ENCODE measurements at regions not wholly inside any gene's neighbourhood (a gene's known extent, or its start where the extent isn't known, plus 50 kb on each side); places are given as distances from the start of the nearest gene placed in this dataset.

DNA sequence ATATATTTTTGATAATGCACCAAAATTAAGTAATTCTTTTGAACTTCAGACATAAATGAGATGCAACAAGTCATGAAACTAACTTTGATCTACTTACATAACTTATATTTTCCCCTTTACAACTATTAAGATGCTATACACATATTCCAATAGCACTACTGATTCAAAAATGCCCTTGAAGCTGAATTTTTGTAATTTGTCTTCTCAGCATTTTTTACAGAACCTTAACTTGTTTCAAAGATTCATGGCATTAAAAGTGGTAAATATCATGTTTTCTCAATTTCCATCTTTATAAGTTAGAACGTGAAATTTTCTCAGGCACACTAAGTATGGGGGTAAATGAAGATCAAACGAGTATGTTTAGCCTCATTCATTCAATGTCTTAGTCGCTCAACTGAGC, 460.0 kb upstream of the FAM241A start:
- Histone ChIP-seq H3K36me3 (ENCODE audit: insufficient read depth, low read length) (no peaks in the 10 kb centered on the region), H3K27ac (ENCODE audit: low read depth, low read length, poor library complexity, severe bottlenecking) (no peak overlapping the region), H3K4me1 (ENCODE audit: insufficient read depth, low read length, poor library complexity, severe bottlenecking) (no peaks in the 10 kb centered on the region), H3K4me2 (ENCODE audit: low read length) (no peak overlapping the region), H3K4me3 (ENCODE audit: low read depth, low read length, poor library complexity, severe bottlenecking) (no peak overlapping the region), H3K9me2 (ENCODE audit: insufficient read depth, low read length) (no peaks in the 10 kb centered on the region), H3K79me2 (ENCODE audit: insufficient read depth, low read depth, low read length) (no peaks in the 10 kb centered on the region), H4K20me1 (ENCODE audit: insufficient read depth, low read length) (no peaks in the 10 kb centered on the region), H3K9me3 (ENCODE audit: low read length) (no peaks in the 10 kb centered on the region), H2AFZ (ENCODE audit: low read length) (no peak overlapping the region)
- intact Hi-C loops (cut with micrococcal nuclease; ENCODE audit: unreplicated experiment): no loop called here
- no peak for DNase-seq (ENCODE audit: low spot score)
- TF ChIP-seq EZH2phosphoT487 (IDR thresholded peaks at IDR 0.05; ENCODE audit: borderline replicate concordance, low read depth, low read length): no peak
- TF ChIP-seq, protein P1, sequence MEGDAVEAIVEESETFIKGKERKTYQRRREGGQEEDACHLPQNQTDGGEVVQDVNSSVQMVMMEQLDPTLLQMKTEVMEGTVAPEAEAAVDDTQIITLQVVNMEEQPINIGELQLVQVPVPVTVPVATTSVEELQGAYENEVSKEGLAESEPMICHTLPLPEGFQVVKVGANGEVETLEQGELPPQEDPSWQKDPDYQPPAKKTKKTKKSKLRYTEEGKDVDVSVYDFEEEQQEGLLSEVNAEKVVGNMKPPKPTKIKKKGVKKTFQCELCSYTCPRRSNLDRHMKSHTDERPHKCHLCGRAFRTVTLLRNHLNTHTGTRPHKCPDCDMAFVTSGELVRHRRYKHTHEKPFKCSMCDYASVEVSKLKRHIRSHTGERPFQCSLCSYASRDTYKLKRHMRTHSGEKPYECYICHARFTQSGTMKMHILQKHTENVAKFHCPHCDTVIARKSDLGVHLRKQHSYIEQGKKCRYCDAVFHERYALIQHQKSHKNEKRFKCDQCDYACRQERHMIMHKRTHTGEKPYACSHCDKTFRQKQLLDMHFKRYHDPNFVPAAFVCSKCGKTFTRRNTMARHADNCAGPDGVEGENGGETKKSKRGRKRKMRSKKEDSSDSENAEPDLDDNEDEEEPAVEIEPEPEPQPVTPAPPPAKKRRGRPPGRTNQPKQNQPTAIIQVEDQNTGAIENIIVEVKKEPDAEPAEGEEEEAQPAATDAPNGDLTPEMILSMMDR (conservative IDR thresholded peaks at IDR 0.05; ENCODE audit: low read length): no peak
- CTCF ChIA-PET (ENCODE audit: unreplicated experiment): no interaction called here
- POLR2A ChIA-PET: interaction anchor here (1.4 kb wide), 1 partner anchor 9 kb away, joined by 4 read pairs; no protein-coding TSS in a partner anchor
- BruUV-seq (replicated peaks): no TSS peak

DNA sequence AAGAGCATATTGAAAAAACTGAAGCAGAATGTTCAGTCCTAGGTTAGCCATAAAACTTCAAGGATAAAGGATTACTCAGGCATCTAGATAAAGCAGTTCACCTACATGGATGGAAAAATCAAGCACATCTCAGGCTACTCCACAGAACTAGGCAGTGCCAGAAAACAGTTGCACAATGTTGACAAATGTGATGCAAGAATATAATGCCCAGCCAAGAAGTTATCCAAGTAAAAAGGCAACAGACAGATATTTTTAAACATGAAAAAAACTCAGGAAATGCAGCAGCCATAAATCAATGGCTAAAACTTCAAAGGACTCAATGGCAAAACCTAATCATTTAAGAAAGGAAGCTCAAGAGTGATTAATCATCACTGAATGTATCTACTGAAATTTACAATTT, 456.0 kb upstream of the FAM241A start:
- no peak overlapping the region for H3K27ac ChIP-seq (ENCODE audit: low read depth, low read length, poor library complexity, severe bottlenecking)
- no peaks in the 10 kb centered on the region for H3K4me1 ChIP-seq (ENCODE audit: insufficient read depth, low read length, poor library complexity, severe bottlenecking)
- H3K4me2 ChIP-seq (ENCODE audit: low read length): no peak overlapping the region
- no peaks in the 10 kb centered on the region for H3K79me2 ChIP-seq (ENCODE audit: insufficient read depth, low read depth, low read length)
- H3K4me3 ChIP-seq (ENCODE audit: low read depth, low read length, poor library complexity, severe bottlenecking): no peak overlapping the region
- no peak for TF ChIP-seq EZH2phosphoT487 (IDR thresholded peaks at IDR 0.05; ENCODE audit: borderline replicate concordance, low read depth, low read length)
- TF ChIP-seq, protein P1 (conservative IDR thresholded peaks at IDR 0.05; ENCODE audit: low read length): no peak
- DNase-seq (ENCODE audit: low spot score): no peak
- no peaks in the 10 kb centered on the region for H3K9me2 ChIP-seq (ENCODE audit: insufficient read depth, low read length)
- BruUV-seq (replicated peaks): no TSS peak
- H4K20me1 ChIP-seq (ENCODE audit: insufficient read depth, low read length): no peaks in the 10 kb centered on the region
- no peak overlapping the region for H2AFZ ChIP-seq (ENCODE audit: low read length)
- H3K36me3 ChIP-seq (ENCODE audit: insufficient read depth, low read length): no peaks in the 10 kb centered on the region
- ChIA-PET POLR2A (no interaction called here), CTCF (ENCODE audit: unreplicated experiment) (no interaction called here)
- intact Hi-C loops (cut with micrococcal nuclease; ENCODE audit: unreplicated experiment): no loop called here
- no peaks in the 10 kb centered on the region for H3K9me3 ChIP-seq (ENCODE audit: low read length)

DNA sequence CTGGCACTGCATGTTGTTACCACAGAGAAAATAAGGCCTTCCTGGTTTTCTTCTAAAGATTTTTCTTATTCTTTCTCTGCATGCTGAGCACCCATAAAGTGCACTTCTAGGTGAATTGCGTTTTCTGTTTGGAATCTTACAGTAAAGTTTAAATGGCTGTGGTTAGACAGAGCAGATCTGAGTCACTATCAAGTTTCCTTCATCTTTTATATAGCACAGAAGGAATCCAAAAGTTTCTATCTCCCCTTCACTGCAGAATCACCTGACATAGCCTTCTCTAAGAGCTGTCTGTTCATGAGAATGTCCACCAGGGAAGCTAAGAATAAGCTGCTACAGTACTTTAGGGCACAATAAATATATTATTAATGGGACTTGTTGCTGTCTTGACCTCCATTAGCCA, 455.5 kb upstream of the FAM241A start:
- Histone ChIP-seq H3K79me2 (ENCODE audit: insufficient read depth, low read depth, low read length) (no peaks in the 10 kb centered on the region), H3K4me3 (ENCODE audit: low read depth, low read length, poor library complexity, severe bottlenecking) (no peak overlapping the region), H2AFZ (ENCODE audit: low read length) (no peak overlapping the region), H3K36me3 (ENCODE audit: insufficient read depth, low read length) (no peaks in the 10 kb centered on the region), H3K9me3 (ENCODE audit: low read length) (no peaks in the 10 kb centered on the region), H4K20me1 (ENCODE audit: insufficient read depth, low read length) (no peaks in the 10 kb centered on the region), H3K4me2 (ENCODE audit: low read length) (no peak overlapping the region), H3K9me2 (ENCODE audit: insufficient read depth, low read length) (no peaks in the 10 kb centered on the region), H3K27ac (ENCODE audit: low read depth, low read length, poor library complexity, severe bottlenecking) (no peak overlapping the region), H3K4me1 (ENCODE audit: insufficient read depth, low read length, poor library complexity, severe bottlenecking) (no peaks in the 10 kb centered on the region)
- no peak for TF ChIP-seq EZH2phosphoT487 (IDR thresholded peaks at IDR 0.05; ENCODE audit: borderline replicate concordance, low read depth, low read length)
- TF ChIP-seq, protein P1 (conservative IDR thresholded peaks at IDR 0.05; ENCODE audit: low read length): no peak
- POLR2A ChIA-PET: no interaction called here
- CTCF ChIA-PET (ENCODE audit: unreplicated experiment): no interaction called here
- no peak for DNase-seq (ENCODE audit: low spot score)
- BruUV-seq (replicated peaks): no TSS peak
- intact Hi-C loops (cut with micrococcal nuclease; ENCODE audit: unreplicated experiment): no loop called here

All from OCI-LY7 (cell line).